GM10266 (cell line): ENCODE measurements at regions not wholly inside any gene's neighbourhood (a gene's known extent, or its start where the extent isn't known, plus 50 kb on each side); places are given as distances from the start of the nearest gene placed in this dataset.
"Not testable (repeated sequence)": the region's sequence is repeated elsewhere in the genome, so short reads cannot be mapped to it uniquely, and the experiment has no call there.

ENCODE experiments used
- DNase-seq: peaks from one replicate; pipeline ENCODE4 v3.0.0; 2012; ENCODE audit errors: extremely low spot score
- CTCF ChIP-seq: IDR thresholded peaks from 2 replicates; pipeline ENCODE4 v1.5.1; 2012; ENCODE audit warnings: mild to moderate bottlenecking, low read depth; ENCODE audit not compliant: control insufficient read depth, insufficient read depth; ENCODE audit errors: missing control alignments

- DNase-seq = no peak
- TF ChIP-seq CTCF = no peak
Observed at GRCh38 chr6:51203504-51203903, 384.8 kb downstream of the TFAP2B start.

GRCh38 chr6:51206686-51207085 lies 388.0 kb downstream of the TFAP2B start:
- not testable (repeated sequence) for DNase-seq

GRCh38 chr6:51209651-51210050 lies 391.0 kb downstream of the TFAP2B start:
- DNase-seq = no peak
- TF ChIP-seq CTCF = no peak

GRCh38 chr6:51213811-51214210 lies 395.1 kb downstream of the TFAP2B start:
- TF ChIP-seq CTCF = no peak
- DNase-seq = no peak

GRCh38 chr6:51214442-51214841 lies 395.8 kb downstream of the TFAP2B start:
- TF ChIP-seq CTCF = no peak
- DNase-seq = no peak

- TF ChIP-seq CTCF = no peak
- no peak for DNase-seq
Observed at GRCh38 chr6:51218181-51218580, 399.5 kb downstream of the TFAP2B start.

GRCh38 chr6:51224580-51225240 lies 406.0 kb downstream of the TFAP2B start:
- DNase-seq = not testable (repeated sequence)

- DNase-seq = no peak
- TF ChIP-seq CTCF = no peak
Observed at GRCh38 chr6:51241376-51241775, 422.7 kb downstream of the TFAP2B start.
